ENCODE measurements at regions not wholly inside any gene's neighbourhood (a gene's known extent, or its start where the extent isn't known, plus 50 kb on each side); places are given as distances from the start of the nearest gene placed in this dataset.
"Not testable (repeated sequence)": the region's sequence is repeated elsewhere in the genome, so short reads cannot be mapped to it uniquely, and the experiment has no call there.

DNA sequence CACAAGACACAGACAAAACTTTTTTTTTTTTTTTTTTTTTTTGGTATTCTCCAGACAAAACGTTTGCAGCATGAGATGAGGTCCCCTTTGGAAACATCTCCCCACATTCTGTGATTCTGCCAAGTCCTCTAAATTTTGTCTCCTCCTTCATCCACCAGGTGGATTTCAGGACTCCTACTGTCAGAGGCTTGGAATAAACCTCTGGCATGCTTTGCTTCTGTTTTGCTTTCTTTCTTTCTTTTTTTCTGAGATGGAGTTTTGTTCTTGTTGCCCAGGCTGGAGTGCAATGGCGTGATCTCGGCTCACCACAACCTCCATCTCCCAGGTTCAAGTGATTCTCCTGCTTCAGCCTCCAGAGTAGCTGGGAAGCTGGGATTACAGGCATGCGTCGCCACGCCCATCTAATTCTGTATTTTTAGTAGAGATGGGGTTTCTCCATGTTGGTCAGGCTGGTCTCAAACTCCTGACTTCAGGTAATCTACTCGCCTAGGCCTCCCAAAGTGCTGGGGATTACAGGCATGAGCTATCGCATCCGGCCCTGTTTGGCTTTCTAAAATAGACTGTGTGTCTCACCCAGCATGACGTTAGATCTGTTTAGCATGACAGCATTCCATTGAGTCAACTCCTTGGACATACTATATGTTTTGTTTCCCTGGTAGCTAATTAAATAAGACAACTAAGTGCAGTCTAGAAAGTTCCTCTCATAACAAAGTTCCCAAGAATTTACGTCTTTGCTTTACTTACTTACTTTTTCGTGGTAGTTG is 142.5 kb downstream of the NPIPA7 start:
- CTCF ChIA-PET; H3K36me3 Mint-ChIP-seq (ENCODE audit: low read depth); H3K27me3 Mint-ChIP-seq (ENCODE audit: low read depth); H3K4me1 Mint-ChIP-seq (ENCODE audit: low read depth); H3K9me3 Mint-ChIP-seq; DNase-seq; H3K27ac Mint-ChIP-seq; intact Hi-C loops (cut with micrococcal nuclease); H3K4me3 Mint-ChIP-seq: not testable (repeated sequence)

DNA sequence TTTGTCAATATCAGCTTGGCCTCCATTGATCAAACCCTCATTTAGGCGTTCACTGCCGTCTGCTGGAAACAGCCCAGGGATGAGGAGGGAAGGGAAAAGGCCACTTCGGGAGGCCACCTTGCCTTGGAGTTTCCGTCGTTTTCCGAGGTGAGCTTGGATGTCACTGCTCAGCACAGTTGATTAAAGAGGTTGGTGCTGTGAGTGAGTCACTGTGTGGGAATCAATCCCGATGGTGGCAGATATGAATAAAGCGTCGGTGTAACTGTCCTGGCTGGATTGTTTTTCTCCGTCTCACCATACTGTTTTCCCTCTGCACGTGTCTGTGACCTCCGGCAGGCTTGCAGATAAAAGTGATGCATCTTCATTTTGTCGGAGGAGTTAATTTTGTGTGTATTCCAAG is 148.1 kb downstream of the NPIPA7 start:
- H3K4me3 Mint-ChIP-seq; H3K9me3 Mint-ChIP-seq; DNase-seq; H3K27me3 Mint-ChIP-seq (ENCODE audit: low read depth); H3K27ac Mint-ChIP-seq; H3K36me3 Mint-ChIP-seq (ENCODE audit: low read depth); intact Hi-C loops (cut with micrococcal nuclease); CTCF ChIA-PET; H3K4me1 Mint-ChIP-seq (ENCODE audit: low read depth): not testable (repeated sequence)

DNA sequence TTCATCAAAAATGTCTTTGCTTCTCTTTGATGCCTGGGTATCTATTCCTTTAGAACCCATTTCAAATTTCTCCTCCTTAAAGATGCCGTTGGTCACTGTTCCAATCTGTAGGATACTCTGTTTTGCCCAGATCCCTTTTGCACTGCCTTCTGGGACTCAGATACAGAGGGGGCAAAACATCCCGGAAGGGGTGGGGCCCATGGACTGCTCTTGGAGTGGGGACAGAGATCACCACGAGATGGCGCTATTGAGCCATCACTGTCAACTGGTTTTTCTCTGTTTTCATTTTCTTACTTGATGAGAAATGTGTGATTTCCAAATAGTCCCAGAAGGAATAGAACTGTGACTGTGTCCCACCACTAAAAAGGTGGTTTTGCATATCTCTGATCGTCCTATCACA is 151.8 kb downstream of the NPIPA7 start:
- DNase-seq; CTCF ChIA-PET; intact Hi-C loops (cut with micrococcal nuclease): not testable (repeated sequence)

DNA sequence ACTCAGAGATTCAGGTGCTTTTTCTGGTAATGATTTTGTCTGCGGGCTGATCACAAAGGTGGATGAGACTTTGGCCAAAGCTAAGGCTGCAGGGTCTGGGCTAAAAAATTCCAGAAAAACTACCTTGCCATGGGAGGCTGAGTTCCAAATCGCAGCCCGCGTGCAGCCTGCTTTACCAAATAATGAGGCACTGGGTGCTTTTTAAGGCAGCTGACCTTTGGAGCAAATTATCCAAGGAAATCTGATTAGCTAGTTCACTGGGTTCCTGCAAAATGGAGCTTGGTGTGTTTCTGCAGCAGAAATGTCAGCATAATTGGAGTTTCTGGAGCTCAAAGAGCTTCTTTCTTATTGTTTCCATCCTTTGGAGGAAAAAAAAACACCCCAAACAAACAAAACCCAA is 156.6 kb downstream of the NPIPA7 start:
- CTCF ChIA-PET; H3K36me3 Mint-ChIP-seq (ENCODE audit: low read depth): not testable (repeated sequence)

More for the DNA sequence above, 151.8 kb downstream of the NPIPA7 start:
- not testable (repeated sequence) for H3K9me3 Mint-ChIP-seq; H3K36me3 Mint-ChIP-seq (ENCODE audit: low read depth); H3K4me1 Mint-ChIP-seq (ENCODE audit: low read depth); H3K27me3 Mint-ChIP-seq (ENCODE audit: low read depth); H3K27ac Mint-ChIP-seq; H3K4me3 Mint-ChIP-seq

DNA sequence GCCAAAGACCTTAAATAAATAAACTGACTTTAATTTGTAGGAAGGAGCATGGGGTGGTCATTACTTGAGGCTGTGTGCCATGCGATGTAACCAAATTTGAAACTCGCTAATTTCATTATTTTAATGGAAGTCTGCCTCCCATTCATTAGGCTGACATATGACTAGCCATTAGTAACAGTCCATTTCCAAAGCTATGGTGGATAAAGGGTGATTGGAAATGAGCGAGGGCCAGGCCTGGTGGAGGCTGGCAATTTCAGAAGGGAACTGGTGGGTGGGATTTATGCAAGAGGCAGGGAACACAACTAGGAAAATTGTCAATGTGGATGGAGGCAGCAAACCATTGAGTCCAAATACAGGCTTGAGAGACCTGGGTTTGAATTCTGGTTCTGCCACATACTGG is 157.2 kb downstream of the NPIPA7 start:
- H3K9me3 Mint-ChIP-seq; DNase-seq; H3K4me3 Mint-ChIP-seq; CTCF ChIA-PET; H3K36me3 Mint-ChIP-seq (ENCODE audit: low read depth); H3K27me3 Mint-ChIP-seq (ENCODE audit: low read depth); H3K27ac Mint-ChIP-seq; H3K4me1 Mint-ChIP-seq (ENCODE audit: low read depth); intact Hi-C loops (cut with micrococcal nuclease): not testable (repeated sequence)

More for the DNA sequence above, 156.6 kb downstream of the NPIPA7 start:
- H3K4me3 Mint-ChIP-seq; intact Hi-C loops (cut with micrococcal nuclease); H3K27ac Mint-ChIP-seq; DNase-seq; H3K9me3 Mint-ChIP-seq; H3K4me1 Mint-ChIP-seq (ENCODE audit: low read depth); H3K27me3 Mint-ChIP-seq (ENCODE audit: low read depth): not testable (repeated sequence)

DNA sequence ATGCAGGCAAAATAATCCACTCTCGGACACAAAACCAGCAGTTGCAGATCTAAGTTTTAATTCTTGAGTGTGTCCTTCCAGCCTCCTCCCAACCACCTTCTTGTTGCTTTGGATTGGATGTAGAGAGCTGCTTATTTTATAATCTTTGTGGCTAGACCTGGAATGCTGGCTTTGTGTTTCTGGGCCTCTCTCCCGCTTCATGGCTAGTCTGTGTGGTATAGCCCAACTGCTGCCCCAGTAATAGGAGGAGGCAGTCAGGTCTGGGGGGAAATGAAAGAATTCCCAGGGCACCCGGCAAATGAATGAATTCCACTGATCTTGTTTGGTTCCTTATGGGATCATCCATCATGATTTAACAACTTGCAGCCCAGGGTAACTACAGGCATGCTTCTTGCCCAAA is 170.8 kb downstream of the NPIPA7 start:
- H3K27me3 Mint-ChIP-seq (ENCODE audit: low read depth); H3K4me1 Mint-ChIP-seq (ENCODE audit: low read depth); H3K9me3 Mint-ChIP-seq; H3K4me3 Mint-ChIP-seq; intact Hi-C loops (cut with micrococcal nuclease); CTCF ChIA-PET; H3K27ac Mint-ChIP-seq; H3K36me3 Mint-ChIP-seq (ENCODE audit: low read depth); DNase-seq: not testable (repeated sequence)

DNA sequence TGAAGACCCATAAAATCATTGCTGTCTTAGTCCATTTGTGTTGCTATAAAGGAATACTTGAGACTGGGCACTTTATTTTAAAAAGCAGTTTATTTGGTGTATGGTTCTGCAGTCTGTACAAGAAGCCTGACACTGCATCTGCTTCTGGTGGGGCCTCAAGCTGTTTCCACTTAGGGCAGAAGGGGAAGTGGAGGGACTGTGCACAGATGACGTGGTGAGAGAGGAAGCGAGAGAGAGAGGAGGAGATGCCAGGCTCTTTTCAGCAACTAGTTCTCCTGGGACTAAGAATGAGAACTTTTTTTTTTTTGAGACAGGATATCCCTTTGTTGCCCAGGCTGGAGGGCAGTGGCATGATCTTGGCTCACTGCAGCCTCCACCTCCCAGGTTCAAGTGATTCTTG is 171.9 kb downstream of the NPIPA7 start:
- CTCF ChIA-PET; H3K27me3 Mint-ChIP-seq (ENCODE audit: low read depth); H3K4me3 Mint-ChIP-seq; H3K27ac Mint-ChIP-seq; H3K9me3 Mint-ChIP-seq; H3K36me3 Mint-ChIP-seq (ENCODE audit: low read depth); DNase-seq; intact Hi-C loops (cut with micrococcal nuclease); H3K4me1 Mint-ChIP-seq (ENCODE audit: low read depth): not testable (repeated sequence)

DNA sequence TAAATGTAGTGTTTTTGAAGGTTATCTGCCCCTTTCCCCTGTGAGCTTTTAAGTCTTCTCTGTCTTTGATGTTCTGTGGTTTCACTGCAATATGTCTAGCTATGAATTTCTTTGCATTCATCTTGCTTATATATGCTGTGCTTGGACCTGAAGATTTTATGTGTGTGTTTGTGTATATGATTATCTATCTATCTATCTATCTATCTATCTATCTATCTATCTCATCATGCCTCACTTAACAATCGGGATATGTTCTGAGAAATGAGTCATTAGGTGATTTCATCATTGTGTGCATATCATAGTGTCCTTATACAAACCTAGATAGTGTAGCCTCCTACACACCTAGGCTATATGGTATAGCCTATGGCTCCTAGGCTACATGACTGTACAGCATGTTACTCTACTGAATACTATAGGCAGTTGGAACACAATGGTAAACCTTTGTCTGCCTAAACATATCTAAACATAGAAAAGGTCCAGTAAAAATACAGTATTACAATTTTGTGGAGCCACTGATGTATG is 173.9 kb downstream of the NPIPA7 start:
- CTCF ChIA-PET; H3K36me3 Mint-ChIP-seq (ENCODE audit: low read depth); H3K4me1 Mint-ChIP-seq (ENCODE audit: low read depth); H3K27me3 Mint-ChIP-seq (ENCODE audit: low read depth); H3K4me3 Mint-ChIP-seq; DNase-seq; H3K27ac Mint-ChIP-seq; intact Hi-C loops (cut with micrococcal nuclease); H3K9me3 Mint-ChIP-seq: not testable (repeated sequence)

DNA sequence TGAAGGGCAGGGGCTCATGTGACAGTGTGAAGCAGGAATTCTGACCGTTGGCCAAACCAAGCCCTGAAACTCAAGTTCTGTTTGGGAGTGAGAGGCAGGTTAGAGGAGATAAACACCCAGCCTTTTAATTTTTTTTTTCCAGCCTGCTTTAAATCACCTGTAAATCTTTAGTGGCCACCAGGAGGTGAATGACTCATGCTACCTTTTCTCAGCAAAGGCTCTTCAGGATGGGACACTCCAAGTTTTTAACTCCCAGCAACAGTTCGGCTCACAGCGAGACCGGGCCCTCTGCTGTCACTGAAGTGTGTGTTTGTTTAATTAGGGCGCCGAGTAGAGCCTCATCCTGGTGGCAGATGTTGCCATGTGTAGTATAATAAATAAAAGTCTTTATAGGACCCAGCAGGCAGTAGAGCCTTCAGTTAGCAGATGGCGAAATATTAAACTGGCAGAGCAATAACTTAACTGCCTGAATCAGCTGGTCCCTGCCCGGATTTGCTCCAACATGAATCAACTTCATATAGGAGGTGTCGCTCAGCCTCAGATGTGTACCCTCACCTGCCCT is 180.3 kb downstream of the NPIPA7 start:
- intact Hi-C loops (cut with micrococcal nuclease); H3K36me3 Mint-ChIP-seq (ENCODE audit: low read depth); H3K27ac Mint-ChIP-seq; H3K9me3 Mint-ChIP-seq; H3K4me1 Mint-ChIP-seq (ENCODE audit: low read depth); H3K27me3 Mint-ChIP-seq (ENCODE audit: low read depth); CTCF ChIA-PET; DNase-seq; H3K4me3 Mint-ChIP-seq: not testable (repeated sequence)

DNA sequence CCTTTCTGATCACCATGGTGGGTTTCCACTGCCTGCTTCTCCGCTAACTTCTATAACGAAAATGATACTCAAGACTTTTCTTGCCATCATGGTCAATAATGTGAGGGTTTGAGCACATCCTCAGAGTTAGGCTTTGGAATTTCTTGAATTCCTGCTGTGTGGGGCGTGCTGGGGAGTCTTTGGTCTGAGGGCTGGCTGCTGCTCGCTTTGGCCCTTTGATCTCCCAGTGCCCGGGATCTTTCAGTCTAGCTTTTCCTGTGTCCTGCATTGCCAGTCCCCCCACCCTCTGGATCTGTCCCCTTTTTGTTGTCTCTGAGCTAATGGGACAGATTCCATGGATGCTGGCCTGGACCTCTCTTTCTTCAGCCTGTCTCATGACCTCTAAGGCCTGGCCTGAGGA is 182.6 kb downstream of the NPIPA7 start:
- H3K9me3 Mint-ChIP-seq; DNase-seq; H3K4me1 Mint-ChIP-seq (ENCODE audit: low read depth); H3K36me3 Mint-ChIP-seq (ENCODE audit: low read depth); H3K27ac Mint-ChIP-seq; intact Hi-C loops (cut with micrococcal nuclease); H3K4me3 Mint-ChIP-seq; H3K27me3 Mint-ChIP-seq (ENCODE audit: low read depth); CTCF ChIA-PET: not testable (repeated sequence)

DNA sequence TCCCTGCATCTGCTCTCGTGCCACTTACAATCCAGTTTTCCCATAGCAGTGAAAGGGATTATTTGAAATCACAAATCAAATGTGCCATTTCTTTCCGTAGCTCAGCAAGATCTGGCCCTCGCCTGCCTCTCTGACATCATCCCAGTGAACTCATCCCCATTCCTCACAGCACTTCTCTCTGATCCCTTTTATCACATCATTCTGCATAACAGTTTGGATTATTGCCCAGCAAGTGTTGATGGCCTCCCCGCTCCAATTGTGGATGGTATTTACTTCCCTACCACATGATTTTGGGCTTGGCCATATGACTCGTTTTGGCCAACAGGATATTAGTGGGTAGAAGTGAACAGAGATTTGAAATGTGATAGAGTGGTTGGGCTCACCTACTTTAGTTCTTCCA is 185.0 kb downstream of the NPIPA7 start:
- H3K9me3 Mint-ChIP-seq; intact Hi-C loops (cut with micrococcal nuclease); DNase-seq; CTCF ChIA-PET; H3K4me3 Mint-ChIP-seq; H3K36me3 Mint-ChIP-seq (ENCODE audit: low read depth); H3K27me3 Mint-ChIP-seq (ENCODE audit: low read depth); H3K27ac Mint-ChIP-seq; H3K4me1 Mint-ChIP-seq (ENCODE audit: low read depth): not testable (repeated sequence)

DNA sequence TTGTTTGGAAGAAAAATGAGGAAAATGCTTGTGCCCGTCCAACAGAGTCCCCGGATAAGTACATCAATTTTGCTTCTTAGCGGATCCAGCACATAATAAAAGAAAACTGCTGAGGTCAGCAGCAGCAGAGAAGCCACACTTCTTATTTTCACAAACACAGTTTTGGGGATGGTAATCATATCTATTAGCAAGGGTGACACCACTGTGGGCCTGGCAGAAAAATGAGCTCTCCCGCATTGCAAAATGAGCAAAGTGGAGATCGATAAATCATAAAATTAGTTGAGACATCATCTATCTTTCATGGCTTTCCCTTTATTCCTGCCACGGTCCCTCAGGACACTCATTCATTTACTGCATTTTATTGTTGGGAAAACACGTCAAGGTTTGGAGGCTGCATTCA is 186.4 kb downstream of the NPIPA7 start:
- H3K27me3 Mint-ChIP-seq (ENCODE audit: low read depth); H3K4me1 Mint-ChIP-seq (ENCODE audit: low read depth); H3K4me3 Mint-ChIP-seq; H3K9me3 Mint-ChIP-seq; H3K27ac Mint-ChIP-seq; DNase-seq; H3K36me3 Mint-ChIP-seq (ENCODE audit: low read depth); CTCF ChIA-PET; intact Hi-C loops (cut with micrococcal nuclease): not testable (repeated sequence)

DNA sequence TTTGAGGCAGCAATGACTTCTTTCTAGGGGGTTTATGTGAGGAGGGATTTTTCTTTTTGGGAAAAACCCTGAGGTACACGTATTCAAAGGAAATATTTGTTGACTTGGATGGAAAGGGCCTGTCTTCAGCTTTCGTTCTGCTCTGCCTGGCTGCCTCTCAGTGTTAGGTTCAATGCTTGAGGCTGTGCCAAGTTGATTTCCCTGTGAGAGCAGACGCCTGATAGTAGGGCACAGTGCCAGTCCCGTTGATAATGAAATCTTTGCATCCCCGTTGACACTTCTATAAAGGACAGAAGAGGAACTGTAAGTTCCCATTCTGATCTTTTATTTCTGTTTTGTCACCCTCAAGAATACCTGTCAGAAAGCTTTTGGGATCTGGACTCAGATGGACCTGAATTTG is 191.1 kb downstream of the NPIPA7 start:
- intact Hi-C loops (cut with micrococcal nuclease); H3K27me3 Mint-ChIP-seq (ENCODE audit: low read depth): not testable (repeated sequence)

More for the DNA sequence above, 191.1 kb downstream of the NPIPA7 start:
- H3K9me3 Mint-ChIP-seq; CTCF ChIA-PET; DNase-seq; H3K4me1 Mint-ChIP-seq (ENCODE audit: low read depth); H3K4me3 Mint-ChIP-seq; H3K27ac Mint-ChIP-seq; H3K36me3 Mint-ChIP-seq (ENCODE audit: low read depth): not testable (repeated sequence)
